Ovary (tissue), 7 donors: ENCODE measurements at regions not wholly inside any gene's neighbourhood (a gene's known extent, or its start where the extent isn't known, plus 50 kb on each side); places are given as distances from the start of the nearest gene placed in this dataset.

ENCODE experiments used
- DNase-seq, 5 donors: peaks; one replicate each; pipeline ENCODE4 v3.0.0-alpha.2; 2019 to 2020
- H3K27ac ChIP-seq, 2 donors: fragments of 200-600 bp; one replicate each; pipeline versions ENCODE4 v1.5.1 to v1.8.0; 2019 to 2022
- H3K27me3 ChIP-seq: fragments of 200-600 bp; one replicate; pipeline ENCODE4 v1.8.0; 2022
- H3K36me3 ChIP-seq: fragments of 200-600 bp; sonication (generic); one replicate; pipeline ENCODE4 v1.5.1; 2019
- H3K4me1 ChIP-seq: one replicate; pipeline ENCODE4 v1.8.1; 2013; ENCODE audit warnings: mild to moderate bottlenecking, moderate library complexity; ENCODE audit not compliant: insufficient read depth
- H3K4me3 ChIP-seq: fragments of 200-600 bp; sonication (generic); one replicate; pipeline ENCODE4 v1.5.1; 2017
- H3K9me3 ChIP-seq, 2 donors: fragments of 200-600 bp in 1 of 2; sonication (generic) in 1 of 2; one replicate each; pipeline versions ENCODE4 v1.5.1 to v1.8.1; 2013 to 2019; ENCODE audit warnings: mild to moderate bottlenecking in 1 of 2, moderate library complexity in 1 of 2
- EP300 ChIP-seq: sonication (generic); formaldehyde crosslinking; IDR thresholded peaks from one replicate; pipeline ENCODE4 v1.6.1; 2017; ENCODE audit warnings: antibody characterized with exemption
- POLR2A ChIP-seq: fragments of 450-650 bp; IDR thresholded peaks from one replicate; pipeline ENCODE4 v1.6.1; 2017; ENCODE audit warnings: antibody characterized with exemption, mild to moderate bottlenecking, moderate library complexity
- WGBS, 3 donors: extraction: QIAGEN DNeasy Blood & Tissue Kit in 1 of 3; methylation state at CpG; one replicate each; pipeline versions ENCODE4 v1.1.5 to v1.1.7; 2013 to 2017; 5-methylcytosine and 5-hydroxymethylcytosine counted together
- intact Hi-C, 4 donors: fragments of 100-400 bp; cut with DNase I; formaldehyde crosslinking; loops; one replicate each; pipeline versions ENCODE4 v1.11.0 to v1.15.1; 2022 to 2023
- TF ChIP-seq, protein P1 (sequence below), 3 donors: fragments of 450-650 bp in 2 of 3; fragments of 200-600 bp in 1 of 3; IDR thresholded peaks; one replicate each; pipeline versions ENCODE4 v1.5.1 to v1.8.0; 2016 to 2022; ENCODE audit warnings: antibody characterized with exemption in 3 of 3, mild to moderate bottlenecking in 1 of 3
- donor health status: DM: no; HTN: no; CAD: no; lungs with moderate emphysema.
- donor health status: DM: no; HTN: no; CAD: no.
- donor health status: Bipolar disorder and iron deficiency.
- donor health status: DM: no; HTN: no; CAD: no.
- donor health status: DM: yes; HTN: yes; CAD: no.

GRCh38 chr5:107155707-107156106 lies 515.0 kb downstream of the EFNA5 start:
- Histone ChIP-seq H3K27ac (no peak overlapping the region), H3K4me1 (no peaks in the 10 kb centered on the region), H3K9me3 (no peaks in the 10 kb centered on the region), H3K27me3 (no peaks in the 10 kb centered on the region), H3K36me3 (no peaks in the 10 kb centered on the region), H3K4me3 (no peak overlapping the region)
- WGBS, 3 donors, result 83 to 88% (median 87%) methylated on average over 4 of the region's 4 CpGs
- DNase-seq, result no peak
- TF ChIP-seq EP300 (no peak), POLR2A (no peak)
- TF ChIP-seq, protein P1, sequence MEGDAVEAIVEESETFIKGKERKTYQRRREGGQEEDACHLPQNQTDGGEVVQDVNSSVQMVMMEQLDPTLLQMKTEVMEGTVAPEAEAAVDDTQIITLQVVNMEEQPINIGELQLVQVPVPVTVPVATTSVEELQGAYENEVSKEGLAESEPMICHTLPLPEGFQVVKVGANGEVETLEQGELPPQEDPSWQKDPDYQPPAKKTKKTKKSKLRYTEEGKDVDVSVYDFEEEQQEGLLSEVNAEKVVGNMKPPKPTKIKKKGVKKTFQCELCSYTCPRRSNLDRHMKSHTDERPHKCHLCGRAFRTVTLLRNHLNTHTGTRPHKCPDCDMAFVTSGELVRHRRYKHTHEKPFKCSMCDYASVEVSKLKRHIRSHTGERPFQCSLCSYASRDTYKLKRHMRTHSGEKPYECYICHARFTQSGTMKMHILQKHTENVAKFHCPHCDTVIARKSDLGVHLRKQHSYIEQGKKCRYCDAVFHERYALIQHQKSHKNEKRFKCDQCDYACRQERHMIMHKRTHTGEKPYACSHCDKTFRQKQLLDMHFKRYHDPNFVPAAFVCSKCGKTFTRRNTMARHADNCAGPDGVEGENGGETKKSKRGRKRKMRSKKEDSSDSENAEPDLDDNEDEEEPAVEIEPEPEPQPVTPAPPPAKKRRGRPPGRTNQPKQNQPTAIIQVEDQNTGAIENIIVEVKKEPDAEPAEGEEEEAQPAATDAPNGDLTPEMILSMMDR (IDR thresholded peaks at IDR 0.05), result no peak
- intact Hi-C loops, result no loop called here

DNA sequence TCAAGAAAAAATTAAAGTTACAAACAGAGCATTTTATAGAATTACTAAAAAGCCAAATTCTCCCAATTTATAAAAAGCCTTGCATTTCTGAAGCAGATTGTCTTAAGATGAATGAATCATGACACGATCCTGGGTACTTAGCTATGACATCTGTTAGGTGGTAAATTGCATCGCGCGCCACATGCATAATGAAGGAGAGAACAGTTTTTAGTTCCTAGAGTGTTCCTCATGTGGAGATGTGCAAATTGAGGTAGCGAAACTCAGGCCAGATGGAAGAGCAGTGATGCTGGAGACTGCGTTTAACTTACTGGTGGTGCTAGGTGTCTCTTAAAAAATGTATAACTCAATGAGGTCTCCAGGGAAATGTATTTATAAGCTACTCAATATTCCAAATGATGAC lies 516.1 kb downstream of the EFNA5 start:
- TF ChIP-seq, protein P1 (IDR thresholded peaks at IDR 0.05), result no peak
- TF ChIP-seq POLR2A (no peak), EP300 (no peak)
- intact Hi-C loops, result no loop called here
- 92 to 95% (median 94%) methylated on average over 6 of the region's 6 CpGs for WGBS, 3 donors
- H3K4me3 ChIP-seq, result no peak overlapping the region
- H3K36me3 ChIP-seq, result no peaks in the 10 kb centered on the region
- no peak for DNase-seq
- H3K4me1 ChIP-seq, result no peaks in the 10 kb centered on the region
- no peak overlapping the region for H3K27ac ChIP-seq
- H3K27me3 ChIP-seq, result no peaks in the 10 kb centered on the region
- H3K9me3 ChIP-seq, result no peaks in the 10 kb centered on the region

GRCh38 chr5:107153283-107153682 lies 517.5 kb downstream of the EFNA5 start:
- Histone ChIP-seq H3K27me3 (no peaks in the 10 kb centered on the region), H3K4me3 (no peak overlapping the region), H3K36me3 (no peaks in the 10 kb centered on the region), H3K9me3 (no peaks in the 10 kb centered on the region), H3K27ac (no peak overlapping the region), H3K4me1 (no peaks in the 10 kb centered on the region)
- TF ChIP-seq, protein P1 (IDR thresholded peaks at IDR 0.05), result no peak
- TF ChIP-seq EP300 (no peak), POLR2A (no peak)
- 29 to 35% (median 35%) methylated on average over 2 of the region's 2 CpGs for WGBS, 3 donors
- intact Hi-C loops, result no loop called here
- DNase-seq, result no peak

GRCh38 chr5:107149243-107150005 lies 521.3 kb downstream of the EFNA5 start:
- no peak overlapping the region for H3K27ac ChIP-seq
- H3K36me3 ChIP-seq, result no peaks in the 10 kb centered on the region
- no peaks in the 10 kb centered on the region for H3K9me3 ChIP-seq
- WGBS, 3 donors, result 43 to 80% (median 54%) methylated on average over 3 of the region's 3 CpGs
- intact Hi-C loops, result no loop called here
- no peak for TF ChIP-seq POLR2A
- TF ChIP-seq, protein P1 (IDR thresholded peaks at IDR 0.05), result no peak
- DNase-seq, result no peak
- no peaks in the 10 kb centered on the region for H3K27me3 ChIP-seq
- H3K4me3 ChIP-seq, result no peak overlapping the region
- no peaks in the 10 kb centered on the region for H3K4me1 ChIP-seq
